Stimulated activated naive CD4-positive, alpha-beta T cell (primary cell): ENCODE measurements at regions not wholly inside any gene's neighbourhood (a gene's known extent, or its start where the extent isn't known, plus 50 kb on each side); places are given as distances from the start of the nearest gene placed in this dataset.
A peak's percentile ranks its signal among the peaks of the same experiment; 100 is the strongest.

Experiments used
- DNase-seq, 6 experiments: peaks; one replicate each; lab custom pipeline; 2025; lab: John Stamatoyannopoulos, UW

DNA sequence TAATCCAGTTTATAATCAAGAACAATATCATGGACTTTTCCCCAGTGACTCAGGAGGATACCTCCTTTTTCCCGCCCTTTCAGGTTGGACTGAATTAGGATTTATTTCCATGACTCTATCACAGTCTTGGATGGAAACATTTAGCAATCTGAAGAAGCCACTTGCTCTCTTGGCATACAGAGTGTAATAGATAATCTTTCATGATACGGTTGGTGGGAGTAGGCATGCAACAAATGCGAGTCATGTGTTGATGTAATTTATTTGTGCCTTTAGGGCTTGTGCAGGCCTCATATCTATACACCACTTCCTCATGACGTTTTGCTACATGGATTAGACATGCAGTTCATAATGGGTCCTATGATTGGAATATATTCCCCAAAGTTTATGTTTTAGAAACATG is 54.2 kb upstream of the MCTP2 start:
- no peak for DNase-seq

- no peak for DNase-seq
These were observed 55.9 kb upstream of the MCTP2 start for GRCh38 chr15:94175420-94175819.

GRCh38 chr15:94174399-94174802 is 57.0 kb upstream of the MCTP2 start:
- no peak for DNase-seq

DNA sequence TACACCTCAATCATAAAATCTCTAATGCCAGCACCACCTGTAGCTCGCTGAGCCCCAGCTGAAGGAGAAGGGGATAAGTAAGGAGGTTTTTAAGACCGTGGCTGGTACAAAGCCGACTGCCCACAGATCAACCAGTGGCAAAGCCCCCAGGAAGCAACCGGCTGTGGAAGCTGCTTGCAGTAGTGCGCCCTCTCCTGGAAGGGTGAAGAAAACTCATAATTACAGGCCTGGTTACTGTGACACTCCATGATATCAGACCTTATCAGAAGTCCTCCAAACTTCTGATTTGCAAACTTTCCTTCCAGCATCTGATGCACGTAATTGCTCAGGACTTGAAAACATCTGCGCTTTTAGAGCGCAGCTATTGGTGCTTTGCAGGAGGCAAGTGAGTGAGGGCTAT is 63.1 kb upstream of the MCTP2 start:
- no peak for DNase-seq

DNA sequence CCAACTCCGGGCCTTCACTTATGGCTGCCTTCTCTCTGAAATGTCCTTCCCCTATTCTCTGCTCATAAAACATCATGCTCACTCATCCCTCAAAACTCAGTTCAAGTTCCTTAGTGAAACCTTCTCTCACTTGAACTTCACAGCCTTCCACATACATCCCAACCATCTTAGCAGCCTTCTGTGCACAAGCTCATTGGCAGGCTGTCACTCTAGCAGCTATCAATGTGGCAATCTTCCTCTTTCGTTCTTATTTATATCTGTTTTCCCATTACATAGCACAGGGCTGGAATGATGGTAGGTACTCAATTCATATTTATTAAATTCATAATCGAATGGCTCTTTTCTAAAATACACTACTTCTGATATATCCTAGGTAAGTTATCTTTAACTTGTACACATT is 66.4 kb upstream of the MCTP2 start:
- DNase-seq: no peak

DNA sequence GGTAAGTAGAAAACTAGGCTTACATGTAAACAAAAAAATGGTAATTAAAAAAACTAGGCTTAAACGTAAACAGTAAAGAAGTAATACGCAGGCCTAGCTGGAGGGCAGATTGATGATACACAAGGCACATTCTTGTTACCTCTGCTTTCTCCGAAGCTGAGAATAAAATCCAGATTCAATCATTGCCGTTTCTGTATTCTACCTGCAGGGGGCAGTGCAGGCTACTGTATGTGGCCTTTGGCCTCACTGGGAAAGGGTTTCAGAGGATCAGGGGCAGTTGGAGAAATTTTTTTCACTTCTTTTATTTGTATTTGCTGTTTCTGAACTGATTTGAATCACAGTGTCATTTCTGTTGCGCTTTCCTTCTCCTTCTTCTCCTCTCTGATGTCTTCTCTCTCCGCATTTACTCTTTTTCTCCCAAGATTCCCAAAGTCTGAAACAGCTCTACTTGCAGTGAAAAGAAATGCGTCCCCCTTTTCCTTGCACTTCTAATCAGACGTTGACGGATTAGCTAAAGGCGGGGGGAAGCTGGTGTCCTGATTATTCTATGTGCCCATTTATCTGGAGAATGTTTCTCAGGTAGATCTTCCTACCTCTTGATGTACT is 67.1 kb upstream of the MCTP2 start:
- DNase-seq: peak in 5 of 6 experiments; percentile 3 to 48 (median 27)

DNA sequence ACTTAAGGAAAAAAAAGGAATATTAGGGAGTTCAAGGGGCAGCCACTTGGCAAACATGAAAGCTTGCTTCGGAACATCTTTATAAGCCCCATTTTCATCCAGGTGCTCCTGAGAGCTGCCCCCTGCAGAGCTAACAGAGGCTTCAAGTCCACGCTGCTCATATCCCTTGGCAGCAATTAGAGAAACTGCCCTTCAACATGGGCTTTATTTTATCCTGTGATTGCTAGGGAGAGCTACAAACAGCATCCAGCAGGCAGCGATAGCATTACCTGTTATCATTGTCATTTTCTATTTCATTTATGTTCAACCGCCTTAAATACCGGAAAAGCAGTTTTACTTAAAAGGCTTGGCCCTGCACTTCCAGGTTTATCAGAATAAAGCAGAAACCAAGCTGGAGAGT is 68.4 kb upstream of the MCTP2 start:
- DNase-seq: no peak

DNA sequence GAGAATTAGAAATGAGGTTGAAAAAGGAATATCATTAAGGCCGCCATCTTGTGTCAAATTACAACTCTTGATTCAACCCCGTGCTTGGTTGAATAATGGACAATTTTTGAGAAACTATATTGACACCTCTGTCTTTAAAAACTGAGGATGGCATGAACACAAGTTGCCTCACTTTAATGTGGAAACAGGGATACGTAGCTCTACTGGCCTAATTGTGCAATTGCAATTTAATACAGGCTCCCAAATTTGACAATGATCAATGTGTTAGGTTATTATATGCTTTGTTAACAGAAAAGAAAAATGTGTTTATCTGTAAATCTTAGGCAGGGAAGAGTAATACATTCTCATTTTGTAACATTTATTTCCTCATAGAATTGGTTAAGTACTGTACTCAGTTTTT is 77.1 kb upstream of the MCTP2 start:
- DNase-seq: no peak

- no peak for DNase-seq
These were observed 86.3 kb upstream of the MCTP2 start for GRCh38 chr15:94145046-94145445.

- DNase-seq: no peak
These were observed 89.6 kb upstream of the MCTP2 start for GRCh38 chr15:94141802-94142201.

GRCh38 chr15:94135486-94136147 is 95.7 kb upstream of the MCTP2 start:
- DNase-seq: no peak

- DNase-seq: no peak
These were observed 99.5 kb upstream of the MCTP2 start for GRCh38 chr15:94131875-94132274.

- DNase-seq: no peak
These were observed 100.9 kb upstream of the MCTP2 start for GRCh38 chr15:94130504-94130903.

DNA sequence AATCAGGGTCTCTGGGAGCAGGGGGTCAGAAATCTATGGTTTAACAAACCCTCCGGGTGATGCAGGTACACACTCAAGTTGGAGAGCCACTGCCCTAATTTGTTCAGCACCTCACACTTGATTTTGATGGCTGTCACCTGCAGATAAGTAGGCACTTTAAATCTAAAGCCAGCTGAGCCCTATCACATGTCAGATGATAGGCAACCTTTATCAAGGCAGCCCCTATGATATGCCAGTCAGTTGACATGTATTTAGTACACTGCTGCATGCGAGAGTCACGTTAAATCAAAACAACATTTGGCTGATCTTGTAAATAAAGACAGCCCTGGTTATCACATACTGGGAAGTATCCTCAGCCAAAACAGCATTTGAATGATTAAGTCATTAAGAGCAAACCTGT is 104.4 kb upstream of the MCTP2 start:
- DNase-seq: no peak

- DNase-seq: no peak
These were observed 105.7 kb upstream of the MCTP2 start for GRCh38 chr15:94125698-94126097.

DNA sequence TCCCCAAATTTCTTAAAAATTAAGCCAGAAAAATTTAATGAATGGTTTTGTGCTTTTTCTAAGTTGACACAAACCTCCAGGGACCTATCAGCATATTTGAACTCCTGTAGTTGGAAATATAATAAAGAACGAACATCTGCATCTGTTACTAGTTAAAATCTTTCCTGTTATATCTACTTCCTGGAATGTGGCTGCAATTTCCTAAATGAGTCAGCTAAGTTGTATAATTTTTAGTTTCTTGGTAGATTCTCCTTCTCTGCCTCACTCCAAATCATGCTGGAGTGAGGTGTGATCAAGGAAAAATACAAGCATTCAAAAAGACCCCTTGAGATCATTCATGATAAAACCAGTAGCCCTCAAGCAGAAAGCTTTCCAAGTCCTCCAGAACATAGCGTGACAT is 106.2 kb upstream of the MCTP2 start:
- no peak for DNase-seq

- DNase-seq: no peak
These were observed 108.8 kb upstream of the MCTP2 start for GRCh38 chr15:94122516-94122915.

GRCh38 chr15:94119923-94120775 is 111.2 kb upstream of the MCTP2 start:
- peak in 5 of 6 experiments; percentile 6 to 47 (median 17) for DNase-seq

DNA sequence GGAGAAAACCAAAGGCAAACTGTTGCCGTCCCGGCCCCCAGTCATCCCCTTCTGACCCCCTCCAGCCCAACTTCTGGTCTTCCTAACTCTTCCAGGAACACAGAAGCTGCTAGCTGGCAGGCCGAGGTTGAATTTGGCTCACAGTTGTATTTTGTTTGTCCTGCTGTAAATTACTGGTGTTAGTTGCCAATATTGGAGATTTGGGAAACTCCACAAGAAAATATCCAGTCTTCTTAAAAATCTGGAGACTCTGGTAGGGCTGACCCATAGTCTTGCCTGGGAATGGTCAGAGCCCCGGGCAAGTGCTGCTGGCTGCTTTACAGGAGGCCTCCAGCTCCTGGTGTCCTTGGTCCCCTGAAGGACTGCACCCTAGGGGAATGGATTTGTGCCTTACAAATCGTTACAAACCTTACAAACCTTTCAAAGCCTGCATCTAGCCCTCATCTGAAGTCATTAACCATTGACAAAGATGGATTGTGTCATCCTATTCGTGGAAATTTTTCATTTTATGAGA is 112.0 kb upstream of the MCTP2 start:
- no peak for DNase-seq

- DNase-seq: no peak
These were observed 120.8 kb upstream of the MCTP2 start for GRCh38 chr15:94110476-94111130.

GRCh38 chr15:94107652-94108051 is 123.7 kb upstream of the MCTP2 start:
- DNase-seq: no peak

GRCh38 chr15:94105760-94106159 is 125.6 kb upstream of the MCTP2 start:
- DNase-seq: no peak
